ENCODE measurements at regions not wholly inside any gene's neighbourhood (a gene's known extent, or its start where the extent isn't known, plus 50 kb on each side); places are given as distances from the start of the nearest gene placed in this dataset.

- H3K36me3 ChIP-seq, result no peaks in the 10 kb centered on the region
- no peak for DNase-seq (ENCODE audit: low spot score in 2 of 2)
- no peaks in the 10 kb centered on the region for H3K9me3 ChIP-seq
- no peak overlapping the region for H3K4me3 ChIP-seq
- no peaks in the 10 kb centered on the region for H3K4me1 ChIP-seq
- TF ChIP-seq CTCF (IDR thresholded peaks at IDR 0.05), result no peak
- intact Hi-C loops (cut with DNase I), result no loop called here
- H3K27me3 ChIP-seq, result no peaks in the 10 kb centered on the region
- no peak overlapping the region for H3K27ac ChIP-seq
These were observed 747.2 kb downstream of the OLFM4 start for GRCh38 chr13:53775807-53776206.

DNA sequence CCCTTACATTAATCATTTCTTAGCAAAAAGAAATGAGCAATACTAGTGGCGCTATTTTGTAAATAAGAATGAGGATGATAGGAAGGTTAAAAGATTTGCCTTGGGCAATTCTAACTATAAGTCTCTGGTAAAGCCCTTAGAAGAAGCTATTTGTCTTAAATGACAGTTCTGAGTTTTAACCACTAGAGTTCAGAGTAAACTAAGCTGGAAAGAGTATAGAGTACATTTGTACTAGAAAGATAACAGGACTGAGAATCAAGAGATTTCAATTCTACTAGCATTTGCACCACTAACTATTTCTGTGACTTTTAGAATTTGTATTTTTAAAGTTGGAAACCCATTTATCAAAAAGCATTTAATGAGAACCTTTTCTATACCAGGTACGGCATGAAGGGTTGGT, 750.3 kb downstream of the OLFM4 start:
- TF ChIP-seq CTCF (IDR thresholded peaks at IDR 0.05), result no peak
- Histone ChIP-seq H3K27me3 (no peaks in the 10 kb centered on the region), H3K9me3 (no peaks in the 10 kb centered on the region), H3K36me3 (no peaks in the 10 kb centered on the region), H3K4me3 (no peak overlapping the region), H3K27ac (no peak overlapping the region), H3K4me1 (peaks cover 0 to 3% of the 10 kb centered on the region in 2 donors)
- intact Hi-C loops (cut with DNase I), result no loop called here
- DNase-seq (ENCODE audit: low spot score in 2 of 2), result no peak

DNA sequence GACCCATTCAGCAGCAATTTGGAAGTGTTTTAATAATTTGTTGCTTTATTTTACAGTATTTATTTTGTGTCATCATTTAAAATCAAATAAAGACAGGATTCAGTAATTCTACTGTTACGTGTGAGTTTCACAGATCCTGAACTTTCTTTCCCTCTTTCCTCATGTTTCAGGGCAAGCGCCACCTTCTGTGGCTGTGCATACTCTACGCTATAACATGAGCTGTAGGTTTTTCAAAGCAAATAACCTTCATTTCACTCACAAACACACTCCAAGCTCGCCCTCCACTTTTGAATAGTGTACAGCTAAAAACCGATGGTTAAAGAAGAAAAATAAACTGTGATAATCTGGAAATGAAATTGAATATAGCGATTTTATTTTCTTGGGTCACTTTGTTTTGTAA, 753.3 kb downstream of the OLFM4 start:
- no peak overlapping the region for H3K4me3 ChIP-seq
- TF ChIP-seq CTCF (IDR thresholded peaks at IDR 0.05), result no peak
- H3K27me3 ChIP-seq, result no peaks in the 10 kb centered on the region
- H3K4me1 ChIP-seq, result peaks cover 0 to 3% of the 10 kb centered on the region in 2 donors
- no peak overlapping the region for H3K27ac ChIP-seq
- no peaks in the 10 kb centered on the region for H3K36me3 ChIP-seq
- DNase-seq (ENCODE audit: low spot score in 2 of 2), result no peak
- H3K9me3 ChIP-seq, result no peaks in the 10 kb centered on the region
- intact Hi-C loops (cut with DNase I), result no loop called here

DNA sequence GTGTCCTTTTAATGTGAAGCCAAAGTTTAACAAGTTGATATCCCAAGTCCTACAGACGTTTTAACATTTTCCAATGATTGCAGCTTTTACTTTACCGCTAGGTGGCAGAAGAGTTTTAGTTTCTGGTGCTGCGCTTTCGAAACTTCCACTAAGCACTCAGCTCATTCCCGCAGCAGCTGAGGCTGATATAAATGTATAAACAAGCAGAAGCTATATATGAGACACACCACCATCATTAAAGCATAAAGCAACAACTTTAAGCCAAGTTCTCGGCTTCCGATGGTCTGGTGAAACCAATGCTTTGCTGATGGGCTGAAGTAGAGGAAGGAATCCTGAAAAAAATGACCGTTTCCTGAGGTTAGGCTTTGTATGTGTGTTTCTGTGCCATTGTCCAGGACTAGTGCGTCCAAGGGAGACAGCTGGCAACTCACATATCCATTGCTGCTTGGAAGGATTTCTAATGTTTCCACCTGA, 753.9 kb downstream of the OLFM4 start:
- H3K4me3 ChIP-seq, result peak overlapping the region; percentile 23 to 50
- intact Hi-C loops (cut with DNase I), result no loop called here

GRCh38 chr13:53783471-53783870, 754.9 kb downstream of the OLFM4 start:
- no peaks in the 10 kb centered on the region for H3K27me3 ChIP-seq
- H3K36me3 ChIP-seq, result no peaks in the 10 kb centered on the region
- no peak overlapping the region for H3K4me3 ChIP-seq
- H3K4me1 ChIP-seq, result peaks cover 0 to 3% of the 10 kb centered on the region in 2 donors
- no peak for DNase-seq (ENCODE audit: low spot score in 2 of 2)
- no peaks in the 10 kb centered on the region for H3K9me3 ChIP-seq
- intact Hi-C loops (cut with DNase I), result no loop called here
- H3K27ac ChIP-seq, result no peak overlapping the region
- TF ChIP-seq CTCF (IDR thresholded peaks at IDR 0.05), result no peak

More for the DNA sequence above, 753.9 kb downstream of the OLFM4 start:
- H3K4me1 ChIP-seq, result peaks cover 0 to 3% of the 10 kb centered on the region in 2 donors
- no peaks in the 10 kb centered on the region for H3K36me3 ChIP-seq
- no peak overlapping the region for H3K27ac ChIP-seq
- no peaks in the 10 kb centered on the region for H3K9me3 ChIP-seq
- no peak for DNase-seq (ENCODE audit: low spot score in 2 of 2)
- no peaks in the 10 kb centered on the region for H3K27me3 ChIP-seq
- TF ChIP-seq CTCF (IDR thresholded peaks at IDR 0.05), result peak in 2 of 3 experiments; percentile 46 to 65

DNA sequence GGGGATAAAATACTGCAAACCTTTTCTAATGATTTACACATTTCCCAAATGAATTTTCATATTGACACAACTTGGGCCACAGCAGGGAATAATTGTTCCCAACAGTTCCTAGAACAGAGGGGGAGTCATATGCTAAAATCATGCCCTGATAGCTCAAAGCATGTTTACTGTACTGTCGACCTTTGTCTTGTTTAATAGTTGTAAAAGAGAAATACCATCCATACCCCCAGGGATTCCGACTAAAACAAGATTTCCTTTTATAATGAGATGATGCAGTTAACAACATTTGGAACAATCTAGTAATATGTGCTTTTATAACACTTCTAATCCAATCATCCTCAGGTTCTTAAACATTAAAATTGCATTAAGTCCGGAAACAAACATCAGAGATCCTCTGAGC, 759.7 kb downstream of the OLFM4 start:
- Histone ChIP-seq H3K4me3 (no peak overlapping the region), H3K27me3 (no peaks in the 10 kb centered on the region), H3K36me3 (no peaks in the 10 kb centered on the region), H3K9me3 (no peaks in the 10 kb centered on the region), H3K27ac (no peak overlapping the region), H3K4me1 (no peaks in the 10 kb centered on the region)
- no peak for TF ChIP-seq CTCF (IDR thresholded peaks at IDR 0.05)
- no peak for DNase-seq (ENCODE audit: low spot score in 2 of 2)
- intact Hi-C loops (cut with DNase I), result no loop called here
